H9 (cell line): ENCODE measurements at regions not wholly inside any gene's neighbourhood (a gene's known extent, or its start where the extent isn't known, plus 50 kb on each side); places are given as distances from the start of the nearest gene placed in this dataset.

ENCODE experiments used
- DNase-seq: peaks from one replicate; pipeline ENCODE4 v3.0.0-alpha.2; 2017
- H2AFZ ChIP-seq: one replicate; pipeline ENCODE4 v1.6.1; 2013; ENCODE audit warnings: mild to moderate bottlenecking, low read length, control low read depth, moderate library complexity
- H2AK5ac ChIP-seq: 2 replicates; pipeline ENCODE4 v1.6.1; 2013; ENCODE audit warnings: low read length, control low read depth, mixed read lengths; ENCODE audit not compliant: insufficient read length
- H2BK120ac ChIP-seq: one replicate; pipeline ENCODE4 v1.6.1; 2013; ENCODE audit warnings: low read depth, mild to moderate bottlenecking, low read length, control low read depth, inconsistent platforms; ENCODE audit not compliant: poor library complexity, severe bottlenecking
- H2BK12ac ChIP-seq: 2 replicates; pipeline ENCODE4 v1.6.1; 2013; ENCODE audit warnings: low read length, control low read depth, mixed read lengths, low read depth; ENCODE audit not compliant: insufficient read length
- H2BK15ac ChIP-seq: 2 replicates; pipeline ENCODE4 v1.6.1; 2013; ENCODE audit warnings: low read depth, low read length, control low read depth
- H2BK20ac ChIP-seq: one replicate; pipeline ENCODE4 v1.6.1; 2013; ENCODE audit warnings: low read depth, mild to moderate bottlenecking, low read length, control low read depth, inconsistent platforms; ENCODE audit not compliant: poor library complexity, severe bottlenecking
- H2BK5ac ChIP-seq: 2 replicates; pipeline ENCODE4 v1.6.1; 2013; ENCODE audit warnings: low read length, control low read depth, mixed read lengths; ENCODE audit not compliant: insufficient read length
- H3K14ac ChIP-seq: 2 replicates; pipeline ENCODE4 v1.6.1; 2013; ENCODE audit warnings: low read length, control low read depth; ENCODE audit not compliant: insufficient read depth
- H3K18ac ChIP-seq: 2 replicates; pipeline ENCODE4 v1.6.1; 2013; ENCODE audit warnings: low read depth, mild to moderate bottlenecking, mixed read lengths, low read length, control low read depth; ENCODE audit not compliant: insufficient read length
- H3K23ac ChIP-seq: 2 replicates; pipeline ENCODE4 v1.6.1; 2013; ENCODE audit warnings: low read length, control low read depth, mixed read lengths, low read depth; ENCODE audit not compliant: insufficient read length
- H3K23me2 ChIP-seq: 2 replicates; pipeline ENCODE4 v1.6.1; 2013; ENCODE audit warnings: low read depth, mild to moderate bottlenecking, mixed read lengths, low read length, control low read depth; ENCODE audit not compliant: insufficient read length, poor library complexity, severe bottlenecking
- H3K27ac ChIP-seq: 2 replicates; pipeline ENCODE4 v1.5.1; 2013; ENCODE audit warnings: low read length, control low read depth, mixed read lengths, low read depth; ENCODE audit not compliant: insufficient read length
- H3K27me3 ChIP-seq: 2 replicates; pipeline ENCODE4 v1.6.1; 2013; ENCODE audit warnings: low read length, control low read depth, inconsistent platforms; ENCODE audit not compliant: insufficient read depth
- H3K4ac ChIP-seq: 2 replicates; pipeline ENCODE4 v1.6.1; 2013; ENCODE audit warnings: low read depth, mild to moderate bottlenecking, control low read depth, inconsistent platforms, low read length, moderate library complexity
- H3K4me1 ChIP-seq: 2 replicates; pipeline ENCODE4 v1.6.1; 2013; ENCODE audit warnings: low read length, control low read depth, inconsistent platforms; ENCODE audit not compliant: insufficient read depth
- H3K4me2 ChIP-seq: 2 replicates; pipeline ENCODE4 v1.6.1; 2013; ENCODE audit warnings: low read length, control low read depth, mixed read lengths; ENCODE audit not compliant: insufficient read length, insufficient read depth
- H3K56ac ChIP-seq: 2 replicates; pipeline ENCODE4 v1.6.1; 2013; ENCODE audit warnings: low read depth, mild to moderate bottlenecking, mixed read lengths, low read length, control low read depth; ENCODE audit not compliant: insufficient read length
- H3K79me1 ChIP-seq: 2 replicates; pipeline ENCODE4 v1.6.1; 2013; ENCODE audit warnings: low read depth, mild to moderate bottlenecking, moderate library complexity, low read length, control low read depth, inconsistent platforms; ENCODE audit not compliant: insufficient read depth, poor library complexity, severe bottlenecking
- H3K79me2 ChIP-seq: 2 replicates; pipeline ENCODE4 v1.6.1; 2013; ENCODE audit warnings: low read length, control low read depth, inconsistent platforms; ENCODE audit not compliant: insufficient read depth
- H3K9ac ChIP-seq: 2 replicates; pipeline ENCODE4 v1.6.1; 2013; ENCODE audit warnings: low read length, control low read depth, mixed read lengths; ENCODE audit not compliant: insufficient read length; ENCODE audit errors: extremely low read depth
- H3K9me3 ChIP-seq: one replicate; pipeline ENCODE4 v1.6.1; 2013; ENCODE audit warnings: low read depth, low read length, inconsistent platforms; ENCODE audit not compliant: control insufficient read depth
- H3T11ph ChIP-seq: one replicate; pipeline ENCODE4 v1.6.1; 2013; ENCODE audit warnings: mild to moderate bottlenecking, low read length, control low read depth, inconsistent platforms
- H4K20me1 ChIP-seq: one replicate; pipeline ENCODE4 v1.6.1; 2013; ENCODE audit not compliant: control insufficient read depth, insufficient read length, insufficient read depth
- H4K5ac ChIP-seq: 2 replicates; pipeline ENCODE4 v1.6.1; 2013; ENCODE audit warnings: low read depth, mild to moderate bottlenecking, mixed read lengths, low read length, control low read depth; ENCODE audit not compliant: insufficient read length
- H4K8ac ChIP-seq: replicated peaks from 2 replicates; pipeline ENCODE4 v1.6.1; 2013; ENCODE audit warnings: low read length, control low read depth, mixed read lengths, low read depth; ENCODE audit not compliant: insufficient read length
- H4K91ac ChIP-seq: 2 replicates; pipeline ENCODE4 v1.6.1; 2013; ENCODE audit warnings: low read depth, mild to moderate bottlenecking, moderate library complexity, mixed read lengths, low read length, control low read depth; ENCODE audit not compliant: insufficient read length
- H3K27ac Mint-ChIP-seq, 3 experiments: 2 replicates in 2 of 3; 3 replicates in 1 of 3; pipeline ENCODE4 v1.8.0; 2020 to 2021; ENCODE audit warnings: mixed read lengths in 3 of 3, mild to moderate bottlenecking in 1 of 3, moderate library complexity in 1 of 3
- H3K27me3 Mint-ChIP-seq: 2 replicates; pipeline ENCODE4 v1.8.0; 2021; ENCODE audit warnings: low read depth, mild to moderate bottlenecking, moderate library complexity, mixed read lengths
- H3K36me3 Mint-ChIP-seq, 3 experiments: 2 replicates in 2 of 3; 3 replicates in 1 of 3; pipeline ENCODE4 v1.8.0; 2020 to 2021; ENCODE audit warnings: low read depth in 3 of 3, mixed read lengths in 3 of 3; ENCODE audit not compliant: insufficient read depth in 1 of 3
- H3K4me1 Mint-ChIP-seq, 2 experiments: 2 replicates each; pipeline ENCODE4 v1.8.0; 2020; ENCODE audit warnings: mixed read lengths in 2 of 2
- H3K4me3 Mint-ChIP-seq, 2 experiments: 2 replicates in 1 of 2; 3 replicates in 1 of 2; pipeline ENCODE4 v1.8.0; 2020 to 2021; ENCODE audit warnings: mild to moderate bottlenecking in 2 of 2, mixed read lengths in 2 of 2, moderate library complexity in 1 of 2
- H3K9me3 Mint-ChIP-seq, 2 experiments: 2 replicates in 1 of 2; 3 replicates in 1 of 2; pipeline ENCODE4 v1.8.0; 2020; ENCODE audit warnings: mild to moderate bottlenecking in 2 of 2, mixed read lengths in 2 of 2, moderate library complexity in 1 of 2
- CTCF ChIP-seq: fragments of 200-600 bp; sonication (generic); conservative IDR thresholded peaks from 3 replicates; pipeline ENCODE4 v1.8.0; 2021; ENCODE audit warnings: antibody characterized with exemption, mild to moderate bottlenecking
- WGBS: extraction: QIAGEN DNeasy Blood & Tissue Kit; methylation state at CpG from one replicate; pipeline ENCODE4 v1.1.7; 2013; ENCODE audit warnings: missing lambda C conversion rate, low lambda C conversion rate, mixed read lengths; ENCODE audit not compliant: insufficient read length; ENCODE audit errors: extremely low coverage; 5-methylcytosine and 5-hydroxymethylcytosine counted together

- Histone ChIP-seq H3K27me3 (no peaks in the 10 kb centered on the region), H3K4me1 (no peaks in the 10 kb centered on the region), H2BK12ac (no peak overlapping the region), H3K23ac (no peak overlapping the region), H3K9me3 (no peaks in the 10 kb centered on the region), H3K4ac (no peak overlapping the region), H4K5ac (no peak overlapping the region), H2BK20ac (no peak overlapping the region), H2BK5ac (no peak overlapping the region), H2BK120ac (no peak overlapping the region), H4K20me1 (no peaks in the 10 kb centered on the region), H3K79me1 (no peaks in the 10 kb centered on the region), H3K79me2 (no peaks in the 10 kb centered on the region), H2AFZ (no peak overlapping the region), H4K8ac (no peak overlapping the region), H2AK5ac (no peak overlapping the region), H3K27ac (no peak overlapping the region), H3K4me2 (no peak overlapping the region), H2BK15ac (no peak overlapping the region), H4K91ac (no peak overlapping the region), H3K56ac (no peak overlapping the region), H3K18ac (no peak overlapping the region), H3K14ac (no peak overlapping the region), H3T11ph (no peak overlapping the region), H3K23me2 (no peaks in the 10 kb centered on the region), H3K9ac (no peak overlapping the region)
- WGBS: no CpG with 5 or more reads among the region's 4 CpGs
- Mint-ChIP-seq H3K4me3 (no peak overlapping the region), H3K36me3 (peaks cover 0 to 11% (median 4%) of the 10 kb centered on the region in 3 experiments; a peak in 6 of 7 replicates), H3K4me1 (peaks cover 0 to 8% of the 10 kb centered on the region in 2 experiments; a peak in 1 of 4 replicates), H3K9me3 (peaks cover 0 to 8% of the 10 kb centered on the region in 2 experiments; a peak in 2 of 5 replicates), H3K27ac (no peak overlapping the region), H3K27me3 (no peaks in the 10 kb centered on the region)
- no peak for DNase-seq
- TF ChIP-seq CTCF: no peak
These were observed 283.1 kb downstream of the POM121L12 start for GRCh38 chr7:53318566-53318965.
